ENCODE measurements at regions not wholly inside any gene's neighbourhood (a gene's known extent, or its start where the extent isn't known, plus 50 kb on each side); places are given as distances from the start of the nearest gene placed in this dataset.
A peak's percentile ranks its signal among the peaks of the same experiment; 100 is the strongest.

GRCh38 chr2:236899950-236900640 lies 185.6 kb upstream of the COPS8 start:
- Mint-ChIP-seq H3K9me3 (no peaks in the 10 kb centered on the region), H3K27me3 (peaks cover 18 to 24% (median 19%) of the 10 kb centered on the region in 3 donors), H3K36me3 (no peaks in the 10 kb centered on the region), H3K4me3 (no peak overlapping the region), H3K4me1 (no peaks in the 10 kb centered on the region), H3K27ac (no peak overlapping the region)
- DNase-seq (no peak), ATAC-seq (ENCODE audit: low read depth in 2 of 2) (no peak)

- H3K4me1 Mint-ChIP-seq: no peaks in the 10 kb centered on the region
- no peak for ATAC-seq (ENCODE audit: low read depth in 2 of 2)
- no peaks in the 10 kb centered on the region for H3K9me3 Mint-ChIP-seq
- H3K4me3 Mint-ChIP-seq: no peak overlapping the region
- no peak overlapping the region for H3K27ac Mint-ChIP-seq
- peaks cover 18 to 24% (median 19%) of the 10 kb centered on the region in 3 donors for H3K27me3 Mint-ChIP-seq
- DNase-seq: no peak
- no peaks in the 10 kb centered on the region for H3K36me3 Mint-ChIP-seq
Measured at GRCh38 chr2:236901956-236902355, 183.7 kb upstream of the COPS8 start.

- ATAC-seq (ENCODE audit: low read depth in 2 of 2) (no peak), DNase-seq (no peak)
- H3K27me3 Mint-ChIP-seq: peaks cover 19 to 36% (median 26%) of the 10 kb centered on the region in 3 donors
- no peaks in the 10 kb centered on the region for H3K4me1 Mint-ChIP-seq
- no peak overlapping the region for H3K4me3 Mint-ChIP-seq
- no peaks in the 10 kb centered on the region for H3K36me3 Mint-ChIP-seq
- H3K9me3 Mint-ChIP-seq: no peaks in the 10 kb centered on the region
- no peak overlapping the region for H3K27ac Mint-ChIP-seq
Measured at GRCh38 chr2:236903978-236904377, 181.7 kb upstream of the COPS8 start.

- H3K27ac Mint-ChIP-seq: no peak overlapping the region
- DNase-seq (no peak), ATAC-seq (ENCODE audit: low read depth in 2 of 2) (no peak)
- no peaks in the 10 kb centered on the region for H3K9me3 Mint-ChIP-seq
- H3K4me1 Mint-ChIP-seq: no peaks in the 10 kb centered on the region
- no peaks in the 10 kb centered on the region for H3K36me3 Mint-ChIP-seq
- peaks cover 19 to 39% (median 21%) of the 10 kb centered on the region in 3 donors for H3K27me3 Mint-ChIP-seq
- H3K4me3 Mint-ChIP-seq: no peak overlapping the region
Measured at GRCh38 chr2:236904389-236905263, 181.1 kb upstream of the COPS8 start.

- Mint-ChIP-seq H3K4me1 (no peaks in the 10 kb centered on the region), H3K4me3 (no peak overlapping the region), H3K27me3 (peaks cover 11 to 34% (median 14%) of the 10 kb centered on the region in 3 donors), H3K36me3 (no peaks in the 10 kb centered on the region), H3K27ac (no peak overlapping the region), H3K9me3 (no peaks in the 10 kb centered on the region)
- ATAC-seq (ENCODE audit: low read depth in 2 of 2) (no peak), DNase-seq (no peak)
Measured at GRCh38 chr2:236905976-236906375, 179.7 kb upstream of the COPS8 start.

GRCh38 chr2:236908439-236909192 lies 177.1 kb upstream of the COPS8 start:
- H3K27ac Mint-ChIP-seq: no peak overlapping the region
- H3K4me3 Mint-ChIP-seq: no peak overlapping the region
- DNase-seq: no peak
- H3K9me3 Mint-ChIP-seq: peaks cover 0 to 5% (median 0%) of the 10 kb centered on the region in 7 donors
- H3K4me1 Mint-ChIP-seq: peaks cover 0 to 4% (median 0%) of the 10 kb centered on the region in 3 donors
- peaks cover 0 to 7% of the 10 kb centered on the region in 2 donors for H3K36me3 Mint-ChIP-seq
- peaks cover 8 to 35% (median 20%) of the 10 kb centered on the region in 3 donors for H3K27me3 Mint-ChIP-seq
- ATAC-seq (ENCODE audit: low read depth in 2 of 2): no peak

GRCh38 chr2:236909193-236909504 lies 176.5 kb upstream of the COPS8 start:
- Mint-ChIP-seq H3K4me1 (peaks cover 0 to 4% (median 0%) of the 10 kb centered on the region in 3 donors), H3K36me3 (peaks cover 0 to 7% of the 10 kb centered on the region in 2 donors), H3K9me3 (peaks cover 0 to 5% (median 0%) of the 10 kb centered on the region in 7 donors), H3K4me3 (no peak overlapping the region), H3K27ac (no peak overlapping the region), H3K27me3 (peaks cover 8 to 35% (median 18%) of the 10 kb centered on the region in 3 donors)
- DNase-seq (no peak), ATAC-seq (ENCODE audit: low read depth in 2 of 2) (no peak)

GRCh38 chr2:236909802-236910201 lies 175.9 kb upstream of the COPS8 start:
- no peak overlapping the region for H3K27ac Mint-ChIP-seq
- peaks cover 0 to 4% (median 0%) of the 10 kb centered on the region in 3 donors for H3K4me1 Mint-ChIP-seq
- peaks cover 0 to 7% of the 10 kb centered on the region in 2 donors for H3K36me3 Mint-ChIP-seq
- peaks cover 0 to 5% (median 0%) of the 10 kb centered on the region in 7 donors for H3K9me3 Mint-ChIP-seq
- DNase-seq: no peak
- no peak for ATAC-seq (ENCODE audit: low read depth in 2 of 2)
- peaks cover 8 to 36% (median 12%) of the 10 kb centered on the region in 3 donors for H3K27me3 Mint-ChIP-seq
- H3K4me3 Mint-ChIP-seq: no peak overlapping the region

GRCh38 chr2:236910781-236911495 lies 174.8 kb upstream of the COPS8 start:
- peaks cover 0 to 7% of the 10 kb centered on the region in 2 donors for H3K36me3 Mint-ChIP-seq
- no peak for DNase-seq
- no peak overlapping the region for H3K4me3 Mint-ChIP-seq
- no peak overlapping the region for H3K27ac Mint-ChIP-seq
- H3K9me3 Mint-ChIP-seq: peaks cover 0 to 5% (median 0%) of the 10 kb centered on the region in 7 donors
- peaks cover 0 to 4% (median 0%) of the 10 kb centered on the region in 3 donors for H3K4me1 Mint-ChIP-seq
- peaks cover 8 to 37% (median 11%) of the 10 kb centered on the region in 3 donors for H3K27me3 Mint-ChIP-seq
- ATAC-seq (ENCODE audit: low read depth in 2 of 2): no peak

GRCh38 chr2:236912326-236913120 lies 173.2 kb upstream of the COPS8 start:
- no peak for ATAC-seq (ENCODE audit: low read depth in 2 of 2)
- Mint-ChIP-seq H3K27me3 (peaks cover 11 to 37% (median 11%) of the 10 kb centered on the region in 3 donors), H3K9me3 (peaks cover 0 to 5% (median 0%) of the 10 kb centered on the region in 7 donors), H3K4me3 (no peak overlapping the region), H3K27ac (no peak overlapping the region), H3K4me1 (peaks cover 0 to 4% (median 0%) of the 10 kb centered on the region in 3 donors), H3K36me3 (peaks cover 0 to 7% of the 10 kb centered on the region in 2 donors)
- DNase-seq: no peak

GRCh38 chr2:236915186-236915585 lies 170.5 kb upstream of the COPS8 start:
- Mint-ChIP-seq H3K27ac (no peak overlapping the region), H3K9me3 (peaks cover 0 to 5% (median 0%) of the 10 kb centered on the region in 7 donors), H3K4me1 (peaks cover 0 to 4% (median 0%) of the 10 kb centered on the region in 3 donors), H3K4me3 (no peak overlapping the region), H3K36me3 (peaks cover 0 to 7% of the 10 kb centered on the region in 2 donors), H3K27me3 (peaks cover 9 to 33% (median 11%) of the 10 kb centered on the region in 3 donors)
- DNase-seq (no peak), ATAC-seq (ENCODE audit: low read depth in 2 of 2) (no peak)

GRCh38 chr2:236915726-236916125 lies 170.0 kb upstream of the COPS8 start:
- Mint-ChIP-seq H3K27ac (no peak overlapping the region), H3K27me3 (peaks cover 11 to 33% (median 12%) of the 10 kb centered on the region in 3 donors), H3K36me3 (peaks cover 0 to 7% of the 10 kb centered on the region in 2 donors), H3K4me3 (peak overlapping the region in 1 of 8 donors; percentile 17), H3K9me3 (peaks cover 0 to 5% (median 0%) of the 10 kb centered on the region in 7 donors), H3K4me1 (peaks cover 0 to 4% (median 0%) of the 10 kb centered on the region in 3 donors)
- DNase-seq (no peak), ATAC-seq (ENCODE audit: low read depth in 2 of 2) (no peak)

Data from naive B cell (primary cell).